Large intestine (tissue), 3 donors: ENCODE measurements at regions not wholly inside any gene's neighbourhood (a gene's known extent, or its start where the extent isn't known, plus 50 kb on each side); places are given as distances from the start of the nearest gene placed in this dataset.

Experiments used
- DNase-seq, 2 donors: peaks; one replicate each; pipeline versions ENCODE4 v3.0.0 to v3.0.0-alpha.2; 2013
- H3K27ac ChIP-seq: one replicate; pipeline ENCODE4 v1.5.1; 2013; ENCODE audit warnings: low read length
- H3K27me3 ChIP-seq: 2 replicates; pipeline ENCODE4 v1.6.1; 2013; ENCODE audit warnings: low read length; ENCODE audit not compliant: control insufficient read depth, insufficient read depth
- H3K36me3 ChIP-seq: 2 replicates; pipeline ENCODE4 v1.6.1; 2013; ENCODE audit warnings: low read length; ENCODE audit not compliant: control insufficient read depth, insufficient read depth
- H3K4me1 ChIP-seq: one replicate; pipeline ENCODE4 v1.6.1; 2013; ENCODE audit warnings: low read length; ENCODE audit not compliant: control insufficient read depth, insufficient read depth
- H3K4me3 ChIP-seq: one replicate; pipeline ENCODE4 v1.5.1; 2013; ENCODE audit warnings: low read length
- H3K9me3 ChIP-seq: one replicate; pipeline ENCODE4 v1.6.1; 2013; ENCODE audit warnings: mild to moderate bottlenecking, low read depth, low read length, moderate library complexity; ENCODE audit not compliant: control insufficient read depth
- WGBS: methylation state at CpG from one replicate; pipeline ENCODE4 v1.1.5; 2013; ENCODE audit warnings: low lambda C conversion rate; ENCODE audit not compliant: insufficient coverage; 5-methylcytosine and 5-hydroxymethylcytosine counted together

DNA sequence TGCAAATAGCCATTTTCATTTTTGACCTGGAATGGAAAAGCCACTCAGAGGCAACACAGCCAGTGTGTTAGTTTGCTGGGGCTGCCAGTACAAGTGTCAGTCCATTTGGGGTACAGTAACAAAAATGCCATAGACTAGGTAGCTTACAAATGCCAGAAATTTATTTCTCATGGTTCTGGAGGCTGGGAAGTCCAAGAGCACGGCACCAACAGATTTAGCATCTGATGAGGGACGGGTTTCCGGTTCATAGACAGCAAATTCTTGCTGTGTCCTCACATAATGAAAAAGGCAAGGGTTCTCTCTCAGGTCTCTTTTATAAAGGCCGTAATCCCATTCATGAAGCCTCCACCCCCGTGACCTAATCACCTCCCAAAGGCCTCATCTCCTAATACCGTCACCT is 418.2 kb downstream of the TYW1 start:
- Histone ChIP-seq H3K36me3 (no peaks in the 10 kb centered on the region), H3K4me1 (no peaks in the 10 kb centered on the region), H3K27ac (no peak overlapping the region), H3K27me3 (no peaks in the 10 kb centered on the region), H3K9me3 (no peaks in the 10 kb centered on the region), H3K4me3 (no peak overlapping the region)
- no peak for DNase-seq
- no CpG with 5 or more reads among the region's 6 CpGs for WGBS

- no peak for DNase-seq
- H3K36me3 ChIP-seq: no peaks in the 10 kb centered on the region
- no peak overlapping the region for H3K4me3 ChIP-seq
- WGBS: no CpG with 5 or more reads among the region's 7 CpGs
- no peaks in the 10 kb centered on the region for H3K9me3 ChIP-seq
- H3K4me1 ChIP-seq: no peaks in the 10 kb centered on the region
- no peaks in the 10 kb centered on the region for H3K27me3 ChIP-seq
- H3K27ac ChIP-seq: no peak overlapping the region
These were observed 426.0 kb downstream of the TYW1 start for GRCh38 chr7:67422601-67423000.

DNA sequence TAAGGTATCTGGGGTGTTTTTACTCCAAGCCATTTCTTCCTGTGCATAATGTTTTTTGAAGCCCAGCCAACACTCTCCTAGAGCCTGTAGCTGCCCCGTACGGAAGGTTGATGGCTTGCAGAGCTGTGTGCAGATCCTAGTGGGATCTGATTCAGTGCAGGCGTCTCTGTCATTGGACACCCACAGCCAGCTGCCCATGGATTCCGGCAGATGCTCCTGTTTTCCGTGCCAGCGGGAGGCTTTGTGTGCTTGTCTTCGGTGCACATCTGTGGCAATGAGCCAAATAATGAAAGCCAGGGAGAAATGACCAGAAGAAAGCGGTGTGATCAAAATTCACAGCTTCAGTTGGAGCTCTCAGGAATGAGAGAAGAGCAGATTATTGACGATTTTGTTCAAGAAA is 426.4 kb downstream of the TYW1 start:
- no CpG with 5 or more reads among the region's 9 CpGs for WGBS
- no peak overlapping the region for H3K27ac ChIP-seq

DNA sequence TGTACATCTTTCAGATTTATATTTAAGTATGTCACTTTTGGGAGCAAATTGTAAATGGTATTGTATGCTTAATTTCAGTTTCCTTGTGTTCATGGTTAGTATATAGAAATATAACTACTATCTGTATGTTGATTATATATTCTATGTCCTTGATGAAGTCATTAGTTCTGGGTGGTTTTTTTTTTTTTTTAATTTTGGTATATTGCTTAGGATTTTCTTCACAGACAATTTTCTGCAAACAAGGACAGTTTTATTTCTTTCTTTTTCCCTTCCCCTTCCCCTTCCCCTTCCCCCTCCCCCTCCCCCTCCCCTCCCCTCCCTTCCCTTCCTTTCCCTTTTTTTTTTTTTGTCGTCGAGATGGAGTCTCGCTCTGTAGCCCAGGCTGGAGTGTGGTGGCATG is 430.0 kb downstream of the TYW1 start:
- H3K36me3 ChIP-seq: no peaks in the 10 kb centered on the region
- H3K27me3 ChIP-seq: no peaks in the 10 kb centered on the region
- DNase-seq: no peak
- WGBS: no CpG with 5 or more reads among the region's 3 CpGs
- no peaks in the 10 kb centered on the region for H3K4me1 ChIP-seq
- H3K9me3 ChIP-seq: no peaks in the 10 kb centered on the region
- H3K27ac ChIP-seq: no peak overlapping the region
- H3K4me3 ChIP-seq: no peak overlapping the region

More for the DNA sequence above, 426.4 kb downstream of the TYW1 start:
- H3K27me3 ChIP-seq: no peaks in the 10 kb centered on the region
- no peaks in the 10 kb centered on the region for H3K4me1 ChIP-seq
- DNase-seq: no peak
- H3K9me3 ChIP-seq: no peaks in the 10 kb centered on the region
- H3K4me3 ChIP-seq: no peak overlapping the region
- no peaks in the 10 kb centered on the region for H3K36me3 ChIP-seq

DNA sequence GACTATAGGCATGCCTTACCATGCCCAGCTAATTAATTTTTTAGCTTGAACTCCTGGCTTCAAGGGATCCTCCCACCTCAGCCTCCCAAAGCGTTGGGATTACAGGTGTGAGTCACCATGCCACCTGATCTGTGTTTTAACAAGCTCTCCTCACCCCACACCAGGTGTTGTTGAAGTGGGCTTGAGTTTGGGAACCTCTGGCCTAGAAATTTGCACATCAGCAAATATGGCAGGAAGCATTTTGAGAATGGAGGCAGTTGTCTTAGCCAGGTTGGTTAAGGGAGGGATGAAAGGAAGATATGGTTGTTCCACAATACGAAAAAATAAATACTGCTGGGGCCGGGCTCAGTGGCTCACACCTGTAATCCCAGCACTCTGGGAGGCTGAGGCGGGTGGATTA is 433.1 kb downstream of the TYW1 start:
- Histone ChIP-seq H3K27me3 (no peaks in the 10 kb centered on the region), H3K4me3 (no peak overlapping the region), H3K4me1 (no peaks in the 10 kb centered on the region), H3K9me3 (no peaks in the 10 kb centered on the region), H3K27ac (no peak overlapping the region), H3K36me3 (no peaks in the 10 kb centered on the region)
- WGBS: 94% methylated on average over 2 of the region's 4 CpGs
- no peak for DNase-seq

- H3K36me3 ChIP-seq: no peaks in the 10 kb centered on the region
- no peak for DNase-seq
- no peak overlapping the region for H3K4me3 ChIP-seq
- H3K4me1 ChIP-seq: no peaks in the 10 kb centered on the region
- WGBS: no CpG with 5 or more reads among the region's 10 CpGs
- no peak overlapping the region for H3K27ac ChIP-seq
- no peaks in the 10 kb centered on the region for H3K9me3 ChIP-seq
- no peaks in the 10 kb centered on the region for H3K27me3 ChIP-seq
These were observed 436.1 kb downstream of the TYW1 start for GRCh38 chr7:67432536-67433234.

DNA sequence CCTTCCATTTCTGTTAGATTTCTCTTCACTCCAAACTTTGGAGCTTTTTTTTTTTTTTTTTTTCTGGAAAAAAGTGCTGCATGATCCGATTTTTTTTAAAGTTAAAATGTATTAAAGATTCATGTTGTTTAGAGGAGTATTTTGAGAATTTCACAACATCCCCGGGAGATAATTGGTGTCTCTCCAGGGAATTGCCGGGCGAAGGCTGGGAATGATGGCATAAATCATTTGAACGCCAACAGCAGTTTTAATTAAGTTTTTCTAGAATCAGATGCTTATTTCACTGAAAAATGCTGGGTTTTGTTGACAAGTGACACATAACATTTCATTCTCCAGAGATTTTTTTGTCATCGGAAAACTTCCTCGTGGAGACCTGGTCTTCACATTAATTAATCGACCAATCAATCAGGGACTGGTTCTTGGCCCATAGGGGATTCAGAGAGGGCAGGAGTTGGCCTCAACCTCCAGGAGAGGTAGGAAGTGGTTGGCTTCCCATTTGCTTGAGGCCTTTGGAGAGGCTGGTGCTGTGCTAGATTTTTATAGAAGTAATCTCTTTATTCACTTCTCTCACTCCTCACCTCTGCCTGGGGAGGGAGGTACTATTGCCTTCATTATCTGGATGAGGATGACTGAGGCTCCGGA is 439.4 kb downstream of the TYW1 start:
- WGBS: 80% methylated on average over 1 of the region's 9 CpGs
- no peak for DNase-seq
- no peak overlapping the region for H3K27ac ChIP-seq
- peaks cover 2% of the 10 kb centered on the region for H3K27me3 ChIP-seq
- no peaks in the 10 kb centered on the region for H3K9me3 ChIP-seq
- no peaks in the 10 kb centered on the region for H3K4me1 ChIP-seq
- no peaks in the 10 kb centered on the region for H3K36me3 ChIP-seq
- no peak overlapping the region for H3K4me3 ChIP-seq

- WGBS: no CpG with 5 or more reads among the region's 7 CpGs
- Histone ChIP-seq H3K4me1 (no peaks in the 10 kb centered on the region), H3K9me3 (no peaks in the 10 kb centered on the region), H3K27me3 (peaks cover 2% of the 10 kb centered on the region), H3K36me3 (no peaks in the 10 kb centered on the region), H3K27ac (no peak overlapping the region), H3K4me3 (no peak overlapping the region)
- no peak for DNase-seq
These were observed 441.7 kb downstream of the TYW1 start for GRCh38 chr7:67438198-67438882.

DNA sequence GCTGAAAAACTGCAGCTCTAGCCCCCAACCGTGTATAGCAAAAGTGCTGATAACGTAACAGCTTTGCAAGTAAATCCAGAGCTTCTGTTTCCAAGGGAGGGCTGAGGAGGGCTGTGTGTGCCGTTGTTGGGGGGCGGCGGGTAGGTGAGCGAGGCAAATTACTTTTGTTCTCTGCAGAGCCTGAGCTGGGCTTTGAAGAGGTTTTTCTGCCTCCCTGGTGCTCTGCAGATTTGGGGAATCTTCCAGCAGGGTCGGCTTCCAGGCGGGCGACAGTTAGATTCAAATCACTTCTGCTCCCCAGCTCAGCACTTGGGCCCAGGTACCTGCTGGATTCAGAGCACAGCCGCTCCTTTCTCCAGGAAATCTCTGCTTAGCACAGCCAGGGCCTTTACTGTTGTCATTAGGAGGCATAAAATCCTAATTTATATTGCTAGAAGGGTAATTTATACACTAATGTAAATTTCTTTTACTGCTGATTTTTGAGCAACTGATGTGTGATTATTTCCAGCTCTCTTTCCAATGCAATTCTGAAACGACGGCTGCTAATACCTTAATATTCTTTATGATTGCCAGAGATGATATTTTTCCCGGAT is 442.4 kb downstream of the TYW1 start:
- Histone ChIP-seq H3K4me1 (no peaks in the 10 kb centered on the region), H3K27me3 (peaks cover 2% of the 10 kb centered on the region), H3K9me3 (no peaks in the 10 kb centered on the region), H3K36me3 (no peaks in the 10 kb centered on the region), H3K27ac (no peak overlapping the region), H3K4me3 (no peak overlapping the region)
- no CpG with 5 or more reads among the region's 13 CpGs for WGBS
- DNase-seq: no peak

DNA sequence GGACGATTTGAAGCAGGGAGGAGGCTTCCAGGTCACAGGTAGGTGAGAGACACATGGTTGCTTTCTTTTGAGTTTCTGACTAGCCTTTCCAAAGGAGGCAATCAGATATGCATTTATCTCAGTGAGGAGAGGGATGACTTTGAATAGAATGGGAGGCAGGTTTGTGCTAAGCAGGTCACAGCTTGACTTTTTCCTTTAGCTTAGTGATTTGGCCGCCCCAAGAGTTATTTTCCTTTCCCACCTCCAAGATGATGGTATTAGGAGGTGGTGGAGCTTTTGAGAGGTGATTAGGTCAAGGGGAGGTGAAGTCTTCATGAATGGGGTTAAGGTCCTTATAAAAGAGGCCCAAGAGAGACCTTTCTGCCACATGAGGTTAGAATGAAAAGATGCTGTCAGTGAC is 443.7 kb downstream of the TYW1 start:
- Histone ChIP-seq H3K27me3 (peaks cover 2% of the 10 kb centered on the region), H3K4me3 (no peak overlapping the region), H3K27ac (no peak overlapping the region), H3K36me3 (no peaks in the 10 kb centered on the region), H3K4me1 (no peaks in the 10 kb centered on the region), H3K9me3 (no peaks in the 10 kb centered on the region)
- DNase-seq: no peak
- no CpG with 5 or more reads among the region's 2 CpGs for WGBS
